ENCODE measurements at regions not wholly inside any gene's neighbourhood (a gene's known extent, or its start where the extent isn't known, plus 50 kb on each side); places are given as distances from the start of the nearest gene placed in this dataset.

DNA sequence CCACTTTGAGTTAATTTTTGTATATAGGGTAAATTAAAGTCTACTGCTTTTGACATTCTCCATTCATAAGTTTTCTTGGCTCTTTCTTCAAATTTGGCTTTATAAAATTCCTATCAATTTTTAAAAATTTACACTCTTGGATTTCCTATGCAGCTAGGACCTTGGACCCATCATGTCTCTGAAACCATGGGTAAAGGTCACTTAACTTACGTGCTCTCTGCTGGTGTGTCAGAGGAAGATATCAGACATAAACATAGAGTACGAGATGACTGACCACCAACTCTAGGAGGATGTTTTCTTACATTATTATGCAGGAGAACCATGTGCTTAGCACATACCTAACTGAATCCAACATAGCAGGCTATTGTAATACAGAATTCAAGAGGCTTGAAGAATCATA lies 62.5 kb upstream of the C1GALT1C1 start:
- DNase-seq (ENCODE audit: low read depth): no peak
- Histone ChIP-seq H3K4me3 (ENCODE audit: low read length) (no peak overlapping the region), H3K4me1 (ENCODE audit: control insufficient read depth, insufficient read depth, low read length) (no peaks in the 10 kb centered on the region), H3K36me3 (ENCODE audit: control insufficient read depth, insufficient read depth, low read length, severe bottlenecking) (no peaks in the 10 kb centered on the region), H3K27me3 (replicated peaks; ENCODE audit: control insufficient read depth, insufficient read depth, low read length) (no peaks in the 10 kb centered on the region), H3K9ac (ENCODE audit: low read length) (no peak overlapping the region), H3K9me3 (ENCODE audit: control insufficient read depth, low read length) (peaks cover 11% of the 10 kb centered on the region)

DNA sequence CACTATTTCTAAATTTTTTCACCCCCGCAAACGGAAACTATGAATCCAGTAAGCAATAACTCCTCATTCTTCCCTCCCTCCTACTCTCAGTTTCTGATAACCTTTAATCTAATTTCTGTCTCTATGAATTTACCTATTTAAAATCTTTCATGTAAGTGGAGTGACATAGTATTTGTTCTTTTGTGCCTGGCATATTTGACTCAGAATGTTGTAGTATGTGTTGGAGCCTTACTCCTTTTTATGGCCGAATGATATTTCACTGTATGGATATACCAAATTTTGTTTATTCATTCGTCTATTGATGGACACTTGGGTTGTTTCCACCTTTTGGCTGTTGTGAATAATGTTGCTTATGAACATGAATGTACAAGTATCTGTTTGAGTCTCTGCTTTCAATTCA lies 61.1 kb upstream of the C1GALT1C1 start:
- H3K4me3 ChIP-seq (ENCODE audit: low read length): no peak overlapping the region
- H3K9ac ChIP-seq (ENCODE audit: low read length): no peak overlapping the region
- peaks cover 4% of the 10 kb centered on the region for H3K4me1 ChIP-seq (ENCODE audit: control insufficient read depth, insufficient read depth, low read length)
- H3K27me3 ChIP-seq (replicated peaks; ENCODE audit: control insufficient read depth, insufficient read depth, low read length): no peaks in the 10 kb centered on the region
- DNase-seq (ENCODE audit: low read depth): no peak
- H3K9me3 ChIP-seq (ENCODE audit: control insufficient read depth, low read length): peaks cover 7% of the 10 kb centered on the region
- H3K36me3 ChIP-seq (ENCODE audit: control insufficient read depth, insufficient read depth, low read length, severe bottlenecking): no peaks in the 10 kb centered on the region

DNA sequence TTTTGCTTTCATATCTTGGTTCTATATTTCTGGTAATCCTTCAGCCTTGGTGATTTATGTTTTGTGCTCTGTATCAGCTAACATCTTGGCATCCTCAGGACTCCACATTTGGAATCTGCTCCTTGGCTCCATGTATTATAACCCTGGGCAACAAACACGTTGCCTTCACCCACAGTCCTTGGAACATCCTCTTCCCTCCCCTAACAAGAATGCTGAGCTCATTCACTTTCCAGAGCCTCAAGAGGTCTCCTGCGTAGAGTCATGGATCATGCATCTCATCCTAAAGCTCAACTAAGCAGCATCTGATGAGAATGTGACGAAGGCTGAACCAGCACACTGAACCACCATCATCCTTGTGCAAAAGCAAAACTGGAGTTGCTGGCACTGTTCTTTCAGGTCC lies 60.5 kb upstream of the C1GALT1C1 start:
- Histone ChIP-seq H3K9ac (ENCODE audit: low read length) (no peak overlapping the region), H3K36me3 (ENCODE audit: control insufficient read depth, insufficient read depth, low read length, severe bottlenecking) (no peaks in the 10 kb centered on the region), H3K4me1 (ENCODE audit: control insufficient read depth, insufficient read depth, low read length) (peaks cover 8% of the 10 kb centered on the region), H3K4me3 (ENCODE audit: low read length) (no peak overlapping the region), H3K27me3 (replicated peaks; ENCODE audit: control insufficient read depth, insufficient read depth, low read length) (no peaks in the 10 kb centered on the region), H3K9me3 (ENCODE audit: control insufficient read depth, low read length) (peaks cover 7% of the 10 kb centered on the region)
- DNase-seq (ENCODE audit: low read depth): no peak

DNA sequence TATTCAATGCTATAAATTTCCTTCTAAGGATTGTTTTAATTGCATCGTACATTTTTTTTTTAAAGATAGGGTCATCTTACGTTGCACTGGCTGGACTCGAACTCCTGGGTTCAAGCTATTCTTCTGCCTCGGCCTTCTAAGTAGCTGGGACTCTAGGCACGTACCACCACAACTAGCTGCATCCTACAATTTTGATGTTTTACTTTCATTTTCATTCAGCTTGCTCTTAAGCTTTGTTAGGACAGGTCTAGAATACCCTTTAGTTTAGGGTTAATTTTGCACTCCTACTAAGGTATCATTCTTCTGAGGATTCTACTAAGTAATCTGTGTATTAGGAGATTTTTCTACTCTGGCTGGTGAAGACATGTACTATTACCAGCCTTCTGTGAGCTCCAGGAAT lies 50.2 kb upstream of the C1GALT1C1 start:
- Histone ChIP-seq H3K9me3 (ENCODE audit: control insufficient read depth, low read length) (no peaks in the 10 kb centered on the region), H3K4me1 (ENCODE audit: control insufficient read depth, insufficient read depth, low read length) (peaks cover 6% of the 10 kb centered on the region), H3K36me3 (ENCODE audit: control insufficient read depth, insufficient read depth, low read length, severe bottlenecking) (no peaks in the 10 kb centered on the region), H3K4me3 (ENCODE audit: low read length) (no peak overlapping the region), H3K9ac (ENCODE audit: low read length) (no peak overlapping the region), H3K27me3 (replicated peaks; ENCODE audit: control insufficient read depth, insufficient read depth, low read length) (no peaks in the 10 kb centered on the region)
- no peak for DNase-seq (ENCODE audit: low read depth)
